ENCODE measurements at regions not wholly inside any gene's neighbourhood (a gene's known extent, or its start where the extent isn't known, plus 50 kb on each side); places are given as distances from the start of the nearest gene placed in this dataset.

DNA sequence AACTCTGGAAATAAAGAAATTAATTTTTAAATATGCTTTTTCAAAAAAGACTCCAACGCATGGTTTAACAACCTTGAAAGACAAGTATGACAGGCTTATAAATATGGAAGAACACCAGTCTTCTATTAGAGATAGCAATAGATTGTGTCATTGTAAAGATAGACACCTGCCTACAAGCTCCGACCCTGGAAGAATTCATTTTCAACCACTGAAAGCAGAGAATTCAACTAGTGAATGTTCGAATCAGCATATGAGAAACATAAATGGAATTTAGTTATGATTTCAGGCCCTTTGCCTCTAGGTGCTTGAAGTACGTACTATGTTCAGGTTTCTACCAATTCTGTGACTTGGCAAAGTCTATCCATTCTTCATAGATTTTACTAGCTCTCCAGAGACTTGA is 244.5 kb downstream of the DPY19L2 start:
- Histone ChIP-seq H4K8ac (ENCODE audit: low read depth in 2 of 2, low read length in 2 of 2) (no peak overlapping the region), H2BK120ac (ENCODE audit: low read depth, low read length) (no peak overlapping the region), H2AFZ (replicated peaks; ENCODE audit: low read length, poor library complexity) (no peak overlapping the region), H3K4me2 (ENCODE audit: low read depth, low read length) (no peak overlapping the region), H4K20me1 (ENCODE audit: insufficient read depth, low read length) (no peaks in the 10 kb centered on the region), H3K9me3 (ENCODE audit: control insufficient read depth, insufficient read depth, low read length) (no peaks in the 10 kb centered on the region), H3K9ac (ENCODE audit: low read depth, low read length) (no peak overlapping the region), H2AK9ac (replicated peaks; ENCODE audit: low read depth, low read length, poor library complexity) (no peak overlapping the region), H3K36me3 (ENCODE audit: control insufficient read depth, insufficient read depth, low read length) (no peaks in the 10 kb centered on the region), H2BK5ac (ENCODE audit: low read depth, low read length, poor library complexity, severe bottlenecking) (no peak overlapping the region), H2BK20ac (ENCODE audit: low read depth, low read length) (no peak overlapping the region), H3K14ac (replicated peaks; ENCODE audit: low read depth, low read length) (no peak overlapping the region), H3K4me3 (ENCODE audit: insufficient read depth, low read depth, low read length) (no peak overlapping the region), H2AK5ac (ENCODE audit: low read depth, low read length) (no peak overlapping the region), H3K18ac (ENCODE audit: low read depth, low read length) (no peak overlapping the region), H3K9me1 (ENCODE audit: insufficient read depth, low read length) (no peaks in the 10 kb centered on the region), H3K79me1 (ENCODE audit: low read depth in 1 of 2, low read length in 2 of 2) (no peaks in the 10 kb centered on the region), H4K91ac (ENCODE audit: insufficient read depth, low read depth, low read length) (no peak overlapping the region), H3K4ac (ENCODE audit: low read depth, low read length) (no peak overlapping the region), H3K56ac (ENCODE audit: extremely low read depth, insufficient read depth, low read length) (no peak overlapping the region), H3K4me1 (ENCODE audit: control insufficient read depth, insufficient read depth, low read length) (no peaks in the 10 kb centered on the region), H3K23ac (ENCODE audit: low read depth, low read length) (no peak overlapping the region), H4K5ac (ENCODE audit: low read depth, low read length) (no peak overlapping the region), H3K27me3 (ENCODE audit: control insufficient read depth, insufficient read depth, low read length) (no peaks in the 10 kb centered on the region; the same call in 1 of the 2 replicates), H3K27ac (ENCODE audit: insufficient read depth, low read length) (no peak overlapping the region), H2BK15ac (ENCODE audit: low read depth, low read length) (no peak overlapping the region)
- BruUV-seq (replicated peaks), result no TSS peak
- CTCF ChIA-PET, result no interaction called here
- POLR2A ChIA-PET (ENCODE audit: unreplicated experiment), result no interaction called here
- dilution Hi-C loops (cut with HindIII; ENCODE audit: low sequenced_read_pairs, unreplicated experiment) (no loop called here), intact Hi-C loops (cut with micrococcal nuclease) (no loop called here), in situ Hi-C loops (cut with MboI; ENCODE audit: low sequenced_read_pairs) (loop anchor here (25.0 kb wide), 1 partner anchor 913 kb away; no protein-coding TSS in a partner anchor)
- no CpG with 5 or more reads among the region's 4 CpGs for WGBS, 2 experiments (ENCODE audit: extremely low coverage in 2 of 2, insufficient read length in 1 of 2)
- no peak for TF ChIP-seq SMC3 (IDR thresholded peaks at IDR 0.05; ENCODE audit: low read depth, low read length)
- TF ChIP-seq, protein P1, sequence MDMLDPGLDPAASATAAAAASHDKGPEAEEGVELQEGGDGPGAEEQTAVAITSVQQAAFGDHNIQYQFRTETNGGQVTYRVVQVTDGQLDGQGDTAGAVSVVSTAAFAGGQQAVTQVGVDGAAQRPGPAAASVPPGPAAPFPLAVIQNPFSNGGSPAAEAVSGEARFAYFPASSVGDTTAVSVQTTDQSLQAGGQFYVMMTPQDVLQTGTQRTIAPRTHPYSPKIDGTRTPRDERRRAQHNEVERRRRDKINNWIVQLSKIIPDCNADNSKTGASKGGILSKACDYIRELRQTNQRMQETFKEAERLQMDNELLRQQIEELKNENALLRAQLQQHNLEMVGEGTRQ (IDR thresholded peaks at IDR 0.05; ENCODE audit: low read depth, low read length), result no peak
- no peak for TF ChIP-seq NFE2L2 (IDR thresholded peaks at IDR 0.05; ENCODE audit: low read depth, low read length)
- TF ChIP-seq RAD21 (IDR thresholded peaks at IDR 0.05; ENCODE audit: low read length), result no peak
- no peak for TF ChIP-seq CEBPB (IDR thresholded peaks at IDR 0.05; ENCODE audit: low read depth, low read length)
- no peak for TF ChIP-seq CHD1 (IDR thresholded peaks at IDR 0.05; ENCODE audit: low read depth, low read length)
- TF ChIP-seq, protein P2, sequence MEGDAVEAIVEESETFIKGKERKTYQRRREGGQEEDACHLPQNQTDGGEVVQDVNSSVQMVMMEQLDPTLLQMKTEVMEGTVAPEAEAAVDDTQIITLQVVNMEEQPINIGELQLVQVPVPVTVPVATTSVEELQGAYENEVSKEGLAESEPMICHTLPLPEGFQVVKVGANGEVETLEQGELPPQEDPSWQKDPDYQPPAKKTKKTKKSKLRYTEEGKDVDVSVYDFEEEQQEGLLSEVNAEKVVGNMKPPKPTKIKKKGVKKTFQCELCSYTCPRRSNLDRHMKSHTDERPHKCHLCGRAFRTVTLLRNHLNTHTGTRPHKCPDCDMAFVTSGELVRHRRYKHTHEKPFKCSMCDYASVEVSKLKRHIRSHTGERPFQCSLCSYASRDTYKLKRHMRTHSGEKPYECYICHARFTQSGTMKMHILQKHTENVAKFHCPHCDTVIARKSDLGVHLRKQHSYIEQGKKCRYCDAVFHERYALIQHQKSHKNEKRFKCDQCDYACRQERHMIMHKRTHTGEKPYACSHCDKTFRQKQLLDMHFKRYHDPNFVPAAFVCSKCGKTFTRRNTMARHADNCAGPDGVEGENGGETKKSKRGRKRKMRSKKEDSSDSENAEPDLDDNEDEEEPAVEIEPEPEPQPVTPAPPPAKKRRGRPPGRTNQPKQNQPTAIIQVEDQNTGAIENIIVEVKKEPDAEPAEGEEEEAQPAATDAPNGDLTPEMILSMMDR (conservative IDR thresholded peaks at IDR 0.05; ENCODE audit: low read depth, low read length), result no peak
- no peak for TF ChIP-seq MXI1 (IDR thresholded peaks at IDR 0.05; ENCODE audit: borderline replicate concordance, low read depth, low read length)
- TF ChIP-seq, protein P3, sequence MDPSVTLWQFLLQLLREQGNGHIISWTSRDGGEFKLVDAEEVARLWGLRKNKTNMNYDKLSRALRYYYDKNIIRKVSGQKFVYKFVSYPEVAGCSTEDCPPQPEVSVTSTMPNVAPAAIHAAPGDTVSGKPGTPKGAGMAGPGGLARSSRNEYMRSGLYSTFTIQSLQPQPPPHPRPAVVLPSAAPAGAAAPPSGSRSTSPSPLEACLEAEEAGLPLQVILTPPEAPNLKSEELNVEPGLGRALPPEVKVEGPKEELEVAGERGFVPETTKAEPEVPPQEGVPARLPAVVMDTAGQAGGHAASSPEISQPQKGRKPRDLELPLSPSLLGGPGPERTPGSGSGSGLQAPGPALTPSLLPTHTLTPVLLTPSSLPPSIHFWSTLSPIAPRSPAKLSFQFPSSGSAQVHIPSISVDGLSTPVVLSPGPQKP (IDR thresholded peaks at IDR 0.05; ENCODE audit: borderline replicate concordance, low read depth, low read length), result no peak
- TF ChIP-seq MAFK (IDR thresholded peaks at IDR 0.05; ENCODE audit: low read depth, low read length), result no peak
- no peak for TF ChIP-seq RCOR1 (IDR thresholded peaks at IDR 0.05; ENCODE audit: insufficient replicate concordance, low read length)
- no peak for TF ChIP-seq FOS (IDR thresholded peaks at IDR 0.05; ENCODE audit: low read depth, low read length)
- no peak for TF ChIP-seq BHLHE40 (IDR thresholded peaks at IDR 0.05; ENCODE audit: low read depth, low read length)
- no peak for TF ChIP-seq POLR2A (IDR thresholded peaks at IDR 0.05; ENCODE audit: low read depth, low read length)
- TF ChIP-seq RFX5 (IDR thresholded peaks at IDR 0.05; ENCODE audit: low read depth, low read length), result no peak
- no peak for TF ChIP-seq MAZ (IDR thresholded peaks at IDR 0.05; ENCODE audit: borderline replicate concordance, low read depth, low read length)
- ATAC-seq (ENCODE audit: low read depth) (no peak), DNase-seq (no peak)
